ENCODE measurements at regions not wholly inside any gene's neighbourhood (a gene's known extent, or its start where the extent isn't known, plus 50 kb on each side); places are given as distances from the start of the nearest gene placed in this dataset.

- DNase-seq, result no peak
Measured at GRCh38 chr11:36730761-36731160, 132.7 kb upstream of the RAG2 start.

GRCh38 chr11:36729825-36730224, 131.8 kb upstream of the RAG2 start:
- DNase-seq, result no peak

- no peak for DNase-seq
Measured at GRCh38 chr11:36726420-36726819, 128.4 kb upstream of the RAG2 start.

- no peak for DNase-seq
Measured at GRCh38 chr11:36724742-36725385, 126.8 kb upstream of the RAG2 start.

- DNase-seq, result no peak
Measured at GRCh38 chr11:36722421-36722820, 124.4 kb upstream of the RAG2 start.

GRCh38 chr11:36719358-36720107, 121.5 kb upstream of the RAG2 start:
- no peak for DNase-seq

- DNase-seq, result no peak
Measured at GRCh38 chr11:36718451-36718850, 120.4 kb upstream of the RAG2 start.

- no peak for DNase-seq
Measured at GRCh38 chr11:36713715-36714114, 115.7 kb upstream of the RAG2 start.

- DNase-seq, result no peak
Measured at GRCh38 chr11:36711104-36711825, 113.2 kb upstream of the RAG2 start.
